ENCODE measurements at regions not wholly inside any gene's neighbourhood (a gene's known extent, or its start where the extent isn't known, plus 50 kb on each side); places are given as distances from the start of the nearest gene placed in this dataset.

DNA sequence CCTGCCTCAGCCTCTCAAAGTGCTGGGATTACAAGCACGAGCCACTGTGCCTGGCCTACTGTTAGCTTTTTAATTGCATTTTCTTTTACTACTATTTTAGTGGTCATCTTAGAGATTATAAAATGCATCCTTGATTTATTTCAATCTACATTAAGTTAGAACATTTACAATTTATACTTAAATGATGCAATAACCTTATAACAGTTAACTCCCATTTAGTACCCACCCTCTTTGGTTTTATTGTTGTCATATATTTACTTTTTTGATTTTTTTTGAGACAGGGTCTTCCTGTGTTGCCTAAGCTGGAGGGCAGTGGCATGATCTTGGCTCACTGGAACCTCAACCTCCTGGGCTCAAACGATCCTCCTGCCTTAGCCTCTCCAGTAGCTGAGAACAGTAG is 77.3 kb downstream of the PPCDC start:
- Histone ChIP-seq H3K4me3 (ENCODE audit: insufficient read depth, low read length) (no peak overlapping the region), H2AFZ (ENCODE audit: low read length) (no peak overlapping the region), H3K9me3 (ENCODE audit: low read depth, low read length) (no peaks in the 10 kb centered on the region), H3K79me2 (ENCODE audit: insufficient read depth, low read length) (no peaks in the 10 kb centered on the region), H3K36me3 (ENCODE audit: insufficient read depth, low read length) (no peaks in the 10 kb centered on the region), H3K27me3 (ENCODE audit: insufficient read depth, low read length) (no peaks in the 10 kb centered on the region), H3K4me1 (ENCODE audit: insufficient read depth, low read length) (peaks cover 12% of the 10 kb centered on the region), H4K20me1 (ENCODE audit: insufficient read depth, low read length) (no peaks in the 10 kb centered on the region), H3K27ac (ENCODE audit: low read depth, low read length) (no peak overlapping the region), H3K4me2 (ENCODE audit: insufficient read depth, low read length) (no peak overlapping the region)
- TF ChIP-seq CTCF (IDR thresholded peaks at IDR 0.05; ENCODE audit: extremely low read depth, low read depth, low read length): no peak
- no peak for DNase-seq (ENCODE audit: insufficient read length, low spot score, missing footprints)

DNA sequence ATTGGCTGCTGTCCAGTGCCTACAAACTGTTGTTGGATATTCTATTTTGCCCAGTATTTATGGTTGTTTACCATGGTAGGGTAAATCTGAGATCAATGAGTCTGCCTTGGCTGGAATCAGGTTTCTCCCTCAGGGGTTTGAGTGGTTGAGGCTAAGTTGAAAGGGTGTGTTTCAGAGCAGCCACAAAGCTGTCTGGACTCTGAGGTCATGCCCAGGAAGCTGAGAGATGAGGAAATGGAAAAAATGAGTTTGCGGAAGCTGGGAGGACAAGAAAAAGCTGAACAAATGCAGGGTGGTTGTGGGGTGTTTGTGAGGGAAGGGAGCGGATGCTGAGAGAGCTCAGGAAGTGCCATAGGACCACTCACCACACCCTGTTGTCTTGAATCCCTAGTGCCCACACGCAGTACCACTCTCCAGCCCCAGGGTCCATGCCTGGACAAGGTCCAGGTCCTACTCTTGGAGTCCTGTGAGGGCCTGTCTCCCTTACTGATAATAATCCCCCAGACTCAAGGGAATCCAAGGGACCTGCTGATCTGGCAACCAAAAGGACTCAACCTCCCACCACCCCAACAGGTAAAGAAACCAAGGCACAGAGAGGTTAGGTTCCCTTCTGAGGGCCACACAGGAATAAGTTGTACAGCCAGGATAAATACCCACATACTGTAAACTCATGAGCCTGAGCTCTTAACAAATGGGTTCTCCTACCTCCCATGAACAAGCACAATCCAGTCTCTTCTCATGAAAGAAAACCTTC is 81.6 kb downstream of the PPCDC start:
- Histone ChIP-seq H3K79me2 (ENCODE audit: insufficient read depth, low read length) (no peaks in the 10 kb centered on the region), H3K4me2 (ENCODE audit: insufficient read depth, low read length) (no peak overlapping the region), H4K20me1 (ENCODE audit: insufficient read depth, low read length) (no peaks in the 10 kb centered on the region), H2AFZ (ENCODE audit: low read length) (no peak overlapping the region), H3K4me1 (ENCODE audit: insufficient read depth, low read length) (peaks cover 41% of the 10 kb centered on the region), H3K4me3 (ENCODE audit: insufficient read depth, low read length) (no peak overlapping the region), H3K9me3 (ENCODE audit: low read depth, low read length) (no peaks in the 10 kb centered on the region), H3K36me3 (ENCODE audit: insufficient read depth, low read length) (no peaks in the 10 kb centered on the region), H3K27me3 (ENCODE audit: insufficient read depth, low read length) (no peaks in the 10 kb centered on the region), H3K27ac (ENCODE audit: low read depth, low read length) (peak overlapping the region; percentile 75)
- DNase-seq (ENCODE audit: insufficient read length, low spot score, missing footprints): peak; percentile 94
- no peak for TF ChIP-seq CTCF (IDR thresholded peaks at IDR 0.05; ENCODE audit: extremely low read depth, low read depth, low read length)

- Histone ChIP-seq H3K9me3 (ENCODE audit: low read depth, low read length) (no peaks in the 10 kb centered on the region), H4K20me1 (ENCODE audit: insufficient read depth, low read length) (no peaks in the 10 kb centered on the region), H2AFZ (ENCODE audit: low read length) (no peak overlapping the region), H3K27ac (ENCODE audit: low read depth, low read length) (peak overlapping the region; percentile 70), H3K27me3 (ENCODE audit: insufficient read depth, low read length) (no peaks in the 10 kb centered on the region), H3K4me1 (ENCODE audit: insufficient read depth, low read length) (peaks cover 41% of the 10 kb centered on the region), H3K36me3 (ENCODE audit: insufficient read depth, low read length) (no peaks in the 10 kb centered on the region), H3K4me3 (ENCODE audit: insufficient read depth, low read length) (no peak overlapping the region), H3K4me2 (ENCODE audit: insufficient read depth, low read length) (no peak overlapping the region), H3K79me2 (ENCODE audit: insufficient read depth, low read length) (no peaks in the 10 kb centered on the region)
- no peak for DNase-seq (ENCODE audit: insufficient read length, low spot score, missing footprints)
- TF ChIP-seq CTCF (IDR thresholded peaks at IDR 0.05; ENCODE audit: extremely low read depth, low read depth, low read length): no peak
Observed at GRCh38 chr15:75107516-75107907, 84.1 kb downstream of the PPCDC start.

DNA sequence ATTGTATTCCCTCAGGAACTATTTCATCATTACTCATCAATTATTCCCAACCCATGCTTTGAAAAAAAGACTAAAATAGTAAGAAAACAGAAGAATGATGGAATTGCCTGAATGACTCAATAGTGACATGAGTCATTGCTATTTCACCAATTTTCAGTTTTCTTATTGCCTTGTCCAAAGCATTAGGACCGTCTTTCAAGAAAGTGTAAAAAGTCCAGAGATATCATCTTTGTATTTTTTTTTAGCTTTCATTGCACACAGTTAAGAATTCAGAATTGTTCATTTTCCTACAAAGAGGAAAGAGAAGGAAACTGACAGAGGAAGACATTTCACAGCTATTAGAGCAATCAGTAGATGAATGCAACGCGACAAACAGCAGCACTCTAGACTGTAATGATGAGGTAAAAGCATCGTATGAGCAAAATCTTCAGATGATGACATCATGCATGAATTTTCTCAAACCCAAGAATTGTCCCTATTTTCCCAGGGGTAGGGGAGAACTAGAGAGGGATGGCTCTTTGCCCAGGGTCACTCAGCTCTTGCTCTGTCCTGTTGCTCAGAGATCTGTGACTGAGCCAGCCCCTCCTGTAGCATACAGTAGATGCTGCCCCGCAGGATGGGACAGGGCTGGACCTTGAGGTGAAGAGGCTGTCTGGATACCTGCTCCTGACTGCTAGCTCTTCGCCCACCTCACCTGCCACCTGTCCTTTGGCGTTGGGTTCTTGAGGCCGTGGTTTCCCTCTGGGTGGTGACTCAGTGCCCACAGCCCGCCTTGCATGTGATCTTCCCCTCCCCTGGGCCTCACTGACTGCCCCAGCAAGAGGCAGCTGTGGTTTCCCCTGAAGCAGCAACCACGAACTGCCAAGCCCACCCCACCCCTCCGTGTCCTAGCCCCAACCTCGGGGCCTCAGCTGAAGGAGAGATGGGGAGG is 84.8 kb downstream of the PPCDC start:
- no peaks in the 10 kb centered on the region for H3K9me3 ChIP-seq (ENCODE audit: low read depth, low read length)
- no peaks in the 10 kb centered on the region for H3K79me2 ChIP-seq (ENCODE audit: insufficient read depth, low read length)
- no peaks in the 10 kb centered on the region for H3K36me3 ChIP-seq (ENCODE audit: insufficient read depth, low read length)
- no peak for TF ChIP-seq CTCF (IDR thresholded peaks at IDR 0.05; ENCODE audit: extremely low read depth, low read depth, low read length)
- no peaks in the 10 kb centered on the region for H4K20me1 ChIP-seq (ENCODE audit: insufficient read depth, low read length)
- H2AFZ ChIP-seq (ENCODE audit: low read length): no peak overlapping the region
- DNase-seq (ENCODE audit: insufficient read length, low spot score, missing footprints): peak; percentile 95
- H3K27me3 ChIP-seq (ENCODE audit: insufficient read depth, low read length): no peaks in the 10 kb centered on the region
- H3K4me3 ChIP-seq (ENCODE audit: insufficient read depth, low read length): no peak overlapping the region
- peak overlapping the region; percentile 49 for H3K4me2 ChIP-seq (ENCODE audit: insufficient read depth, low read length)
- peaks cover 41% of the 10 kb centered on the region for H3K4me1 ChIP-seq (ENCODE audit: insufficient read depth, low read length)
- H3K27ac ChIP-seq (ENCODE audit: low read depth, low read length): peak overlapping the region; percentile 70
